GM21619 (cell line): ENCODE measurements at regions not wholly inside any gene's neighbourhood (a gene's known extent, or its start where the extent isn't known, plus 50 kb on each side); places are given as distances from the start of the nearest gene placed in this dataset.
"Not testable (repeated sequence)": the region's sequence is repeated elsewhere in the genome, so short reads cannot be mapped to it uniquely, and the experiment has no call there.

Source experiments
- ATAC-seq: cut with Tn5 transposase; IDR thresholded peaks from one replicate; pipeline ENCODE4 v1.9.1; 2021; ENCODE audit not compliant: unreplicated experiment

DNA sequence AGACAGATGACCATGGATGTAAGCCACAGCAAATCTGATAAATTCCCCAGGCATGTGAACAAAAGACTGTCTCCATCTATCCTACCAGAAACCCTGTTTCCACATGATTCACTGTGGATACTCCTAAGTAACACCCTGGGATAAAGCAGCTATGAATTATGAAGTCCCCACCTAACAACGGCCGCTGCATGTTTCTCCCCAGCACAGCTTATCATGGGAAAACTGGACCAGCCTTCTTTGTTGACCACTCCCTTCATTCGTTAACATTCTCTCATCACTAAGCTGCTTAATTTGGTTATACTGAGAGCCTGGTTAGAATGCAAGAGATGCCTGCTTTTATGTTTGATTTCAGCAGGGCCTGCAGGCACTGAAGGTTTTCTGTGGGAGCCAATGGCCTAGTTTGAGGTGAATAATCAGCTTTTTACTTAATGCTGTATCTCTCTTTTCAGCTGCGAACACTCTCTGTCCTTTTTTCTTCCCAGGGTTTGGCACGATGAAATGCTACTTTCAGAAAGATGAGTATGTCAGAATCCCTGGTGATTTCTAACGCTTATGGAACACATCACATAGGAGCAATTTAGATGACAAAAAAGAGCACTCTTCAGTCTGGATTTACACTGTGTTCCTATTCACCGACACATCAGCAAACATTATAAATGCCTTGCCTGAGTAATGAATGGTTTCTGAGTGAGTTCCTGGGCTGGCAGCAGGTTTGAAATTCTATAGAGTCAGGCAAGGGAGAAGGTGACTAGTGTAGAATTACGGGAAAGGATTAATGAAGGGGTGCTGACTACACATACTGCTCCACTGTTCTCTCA is 318.4 kb upstream of the ZNF608 start:
- no peak for ATAC-seq

DNA sequence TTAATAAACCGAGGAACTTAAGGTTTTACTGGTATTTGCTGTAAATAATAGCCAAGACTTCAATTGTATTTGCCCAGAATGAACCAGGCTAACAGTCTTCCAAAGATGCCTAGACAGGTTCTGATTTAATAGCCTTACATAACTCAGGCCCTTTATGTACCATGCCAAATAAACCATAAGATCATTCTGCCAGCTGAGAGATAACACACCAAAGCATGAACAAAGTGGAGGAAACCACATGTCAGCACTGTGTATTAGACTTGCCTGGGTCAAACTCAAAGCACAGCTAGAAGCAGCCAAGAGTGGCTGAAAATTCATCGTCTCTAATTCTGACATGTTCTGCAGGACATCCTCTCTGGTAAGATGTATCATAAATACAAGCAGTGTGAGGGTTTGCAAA is 319.3 kb upstream of the ZNF608 start:
- ATAC-seq = no peak

DNA sequence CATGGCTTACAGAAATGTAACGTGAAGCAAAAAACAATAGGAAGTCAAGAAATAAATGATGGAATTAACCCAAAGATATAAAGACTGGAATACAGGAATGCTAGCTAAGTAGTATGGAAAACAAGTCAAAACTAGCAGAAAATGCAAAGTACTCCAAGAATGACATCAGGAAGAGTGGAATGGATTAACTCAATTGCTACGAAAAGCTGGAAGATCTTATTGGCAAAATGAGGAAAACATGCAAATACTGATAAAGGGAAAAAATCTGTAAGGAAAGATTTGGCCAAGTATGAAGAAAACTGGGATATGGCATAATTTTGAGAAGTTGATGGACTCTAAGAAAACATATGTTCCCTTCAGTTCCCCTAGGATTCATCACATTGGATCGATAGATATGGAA is 324.5 kb upstream of the ZNF608 start:
- no peak for ATAC-seq

DNA sequence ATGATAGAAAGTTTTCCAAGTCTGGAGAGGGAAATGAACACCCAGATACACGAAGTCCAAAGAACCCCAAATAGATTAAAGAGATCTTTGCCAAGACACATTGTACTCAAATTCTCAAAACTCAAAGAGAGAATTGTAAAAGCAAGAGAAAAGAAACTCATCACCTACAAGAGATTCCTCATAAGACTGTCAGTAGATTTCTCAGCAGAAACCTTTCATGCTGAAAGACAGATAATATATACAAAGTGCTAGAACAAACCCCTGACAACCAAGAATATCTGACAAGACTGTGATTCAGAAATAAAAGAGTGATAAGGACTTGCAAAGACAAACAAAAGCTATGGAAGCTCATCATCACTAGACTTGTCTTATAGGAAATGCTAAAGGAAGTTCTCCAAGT is 326.7 kb upstream of the ZNF608 start:
- ATAC-seq = no peak

DNA sequence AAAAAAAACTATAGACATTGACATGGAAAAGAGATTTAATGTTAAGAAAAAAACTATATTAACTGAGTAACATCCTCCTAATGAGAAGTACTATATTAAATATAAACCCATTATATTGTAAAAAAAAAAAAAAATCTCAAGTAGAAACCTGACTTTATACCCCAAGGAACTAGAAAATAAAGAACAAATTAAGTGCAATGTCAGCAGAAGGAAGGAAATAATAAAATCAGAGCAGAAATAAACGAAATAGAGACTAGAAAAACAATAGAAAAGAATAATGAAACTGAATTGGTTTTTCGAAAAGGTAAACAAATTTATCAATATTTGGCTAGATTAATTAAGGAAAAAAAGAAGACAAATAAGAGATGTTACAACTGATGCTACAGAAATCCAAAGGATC is 329.1 kb upstream of the ZNF608 start:
- ATAC-seq = no peak

DNA sequence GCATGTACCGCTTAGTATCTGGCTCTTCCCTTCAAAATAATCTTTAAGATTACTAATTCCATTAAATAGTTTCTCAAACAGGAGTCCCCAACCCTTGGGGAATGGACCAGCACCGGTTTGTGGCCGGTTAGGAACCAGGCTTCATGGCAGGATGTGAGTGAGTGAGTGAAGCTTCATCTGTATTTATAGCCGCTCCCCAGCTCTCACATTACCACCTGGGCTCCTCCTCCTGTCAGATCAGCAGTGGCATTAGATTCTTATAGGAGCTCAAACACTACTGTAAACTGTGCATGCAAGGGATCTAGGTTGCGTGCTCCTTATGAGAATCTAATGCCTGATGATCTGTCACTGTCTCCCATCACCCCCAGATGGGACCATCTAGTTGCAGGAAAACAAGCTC is 332.6 kb upstream of the ZNF608 start:
- ATAC-seq = not testable (repeated sequence)

DNA sequence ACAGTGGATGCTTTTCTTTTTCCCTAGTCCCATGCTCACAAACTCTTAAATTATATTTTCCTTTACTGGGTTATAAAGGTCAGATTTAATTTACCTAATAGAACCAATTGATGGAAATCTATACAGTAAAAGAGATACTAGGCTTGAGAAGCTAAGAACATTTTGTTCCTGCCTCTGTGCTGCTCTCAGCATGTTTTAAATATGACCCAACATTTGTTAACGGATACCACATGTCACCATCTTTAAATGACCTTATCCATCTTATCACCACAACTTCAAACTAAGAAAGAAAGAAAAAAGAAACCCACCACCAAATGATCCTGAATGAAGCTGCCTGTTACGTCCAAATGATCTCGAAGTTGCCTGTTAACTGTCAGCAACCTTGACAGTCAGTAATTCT is 334.7 kb upstream of the ZNF608 start:
- ATAC-seq = no peak

DNA sequence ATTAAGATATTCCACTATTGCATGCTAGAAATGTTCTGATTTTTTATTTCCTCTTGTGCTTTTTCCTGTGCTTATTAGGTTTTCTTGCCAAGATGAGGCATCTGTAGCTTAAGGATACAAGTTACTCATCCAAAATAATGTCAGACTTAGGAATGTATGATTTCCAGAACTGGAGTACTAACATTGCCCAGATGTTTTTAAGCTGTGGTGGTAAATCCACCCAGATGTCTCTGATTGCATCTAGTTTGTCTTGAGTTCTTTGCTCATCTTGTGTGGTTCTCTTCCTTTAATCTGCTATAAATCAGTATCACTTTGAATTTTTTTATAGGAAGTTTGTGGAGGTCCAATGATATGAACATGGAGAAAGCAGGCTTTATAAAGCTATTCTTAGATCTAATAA is 337.5 kb upstream of the ZNF608 start:
- ATAC-seq = no peak

DNA sequence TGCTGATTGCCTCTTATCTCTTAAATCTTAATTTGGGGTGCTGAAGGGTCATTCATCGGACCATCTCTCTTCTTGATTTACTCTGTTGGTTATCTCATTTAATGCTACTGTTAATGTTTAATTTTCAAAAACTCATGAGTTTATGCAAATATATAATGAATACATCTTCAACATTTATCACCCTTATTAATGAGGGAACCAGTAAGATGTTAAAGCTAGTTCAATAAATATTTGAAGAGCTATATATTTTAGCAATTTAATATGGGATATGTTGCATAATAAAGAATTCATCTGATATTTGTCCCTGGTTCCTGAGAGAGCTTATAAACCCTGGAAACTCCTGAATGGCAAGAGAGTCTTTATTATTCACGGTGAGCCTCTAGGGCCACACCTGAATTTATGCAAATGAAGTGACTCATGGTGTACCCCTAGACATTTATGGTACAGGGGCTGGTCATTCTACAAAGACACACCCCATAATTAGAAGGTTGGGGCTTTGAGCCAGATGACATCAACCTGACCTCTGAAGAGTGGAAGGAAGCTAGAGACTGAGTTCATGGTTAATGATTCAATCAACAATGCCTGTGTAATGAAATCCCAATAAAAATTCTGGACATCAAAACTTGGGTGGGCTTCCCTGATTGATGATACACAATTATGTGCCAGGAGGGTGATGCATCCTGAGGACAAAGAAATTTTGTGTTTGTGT is 339.5 kb upstream of the ZNF608 start:
- no peak for ATAC-seq

DNA sequence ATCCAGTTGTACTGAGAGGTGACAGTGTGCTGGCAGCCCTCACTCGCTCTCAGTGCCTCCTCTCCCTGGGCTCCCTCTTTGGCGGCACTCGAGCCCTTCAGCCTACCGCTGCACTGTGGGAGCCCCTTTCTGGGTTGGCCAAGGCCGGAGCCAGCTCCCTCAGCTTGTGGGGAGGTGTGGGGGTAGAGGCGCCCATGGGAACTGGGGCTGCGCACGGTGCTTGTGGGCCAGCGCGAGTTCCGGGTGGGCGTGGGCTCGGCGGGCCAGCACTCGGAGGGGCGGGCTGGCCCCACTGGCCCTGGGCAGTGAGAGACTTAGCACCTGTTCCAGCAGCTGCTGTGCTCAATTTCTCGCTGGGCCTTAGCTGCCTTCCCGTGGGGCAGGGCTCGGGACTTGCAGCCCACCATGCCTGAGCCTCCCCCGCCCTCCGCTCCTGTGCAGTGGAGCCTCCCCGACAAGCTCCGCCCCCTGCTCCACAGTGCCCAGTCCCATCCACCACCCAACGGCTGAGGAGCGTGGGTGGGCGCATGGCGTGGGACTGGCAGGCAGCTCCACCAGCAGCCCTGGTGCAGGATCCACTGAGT is 342.2 kb upstream of the ZNF608 start:
- no peak for ATAC-seq

DNA sequence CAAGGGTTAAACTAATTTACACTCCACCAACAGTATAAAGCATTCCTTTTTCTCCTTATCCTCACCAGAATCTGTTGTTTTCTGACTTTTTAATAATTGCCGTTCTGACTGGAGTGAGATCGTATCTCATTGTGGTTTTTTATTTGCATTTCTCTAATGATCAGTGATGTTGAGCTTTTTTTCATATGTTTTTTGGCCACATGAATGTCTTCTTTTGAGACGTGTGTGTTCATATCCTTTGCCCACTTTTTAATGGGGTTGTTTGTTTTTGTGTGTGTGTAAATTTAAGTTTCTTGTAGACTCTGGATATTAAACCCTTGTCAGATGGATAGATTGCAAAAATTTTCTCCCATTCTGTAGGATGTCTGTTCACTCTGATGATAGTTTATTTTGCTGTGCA is 345.7 kb upstream of the ZNF608 start:
- not testable (repeated sequence) for ATAC-seq

DNA sequence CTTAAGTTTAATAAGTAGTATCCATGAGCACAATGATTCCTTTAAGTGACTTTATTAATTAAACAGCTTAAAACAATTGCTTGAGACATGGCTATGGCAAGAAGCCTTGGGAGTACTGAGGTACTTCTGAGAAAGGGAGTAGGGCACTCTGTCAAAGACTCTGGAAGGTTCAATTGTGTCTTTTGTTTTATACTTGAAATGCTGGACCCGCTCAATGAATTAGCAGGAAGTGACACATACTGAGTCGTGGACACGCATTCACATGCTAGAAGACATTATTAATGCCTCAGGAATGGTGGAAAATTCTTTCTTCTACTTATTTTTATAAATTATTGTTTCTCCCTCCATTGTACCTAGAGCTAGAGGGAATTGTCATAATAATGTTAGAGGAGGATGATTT is 347.3 kb upstream of the ZNF608 start:
- no peak for ATAC-seq

DNA sequence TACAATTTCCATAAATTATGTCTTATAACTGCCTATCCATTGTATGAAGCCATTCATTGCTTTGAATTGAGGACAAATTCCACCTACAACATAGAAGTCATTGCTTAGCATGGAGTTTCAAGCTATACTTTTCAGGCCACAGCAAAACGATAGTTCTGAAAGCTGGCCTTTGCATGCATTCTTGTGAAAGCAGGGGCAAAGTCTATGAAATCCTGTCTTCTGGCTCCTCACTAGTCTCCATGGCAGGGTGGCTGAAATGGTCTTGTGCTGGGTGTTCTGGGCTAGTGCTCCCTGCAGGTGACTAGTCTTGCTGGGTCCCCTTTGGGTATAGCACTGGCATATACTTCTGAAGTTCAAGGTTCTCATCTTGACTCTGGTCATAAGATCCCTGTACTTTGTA is 353.9 kb upstream of the ZNF608 start:
- no peak for ATAC-seq

DNA sequence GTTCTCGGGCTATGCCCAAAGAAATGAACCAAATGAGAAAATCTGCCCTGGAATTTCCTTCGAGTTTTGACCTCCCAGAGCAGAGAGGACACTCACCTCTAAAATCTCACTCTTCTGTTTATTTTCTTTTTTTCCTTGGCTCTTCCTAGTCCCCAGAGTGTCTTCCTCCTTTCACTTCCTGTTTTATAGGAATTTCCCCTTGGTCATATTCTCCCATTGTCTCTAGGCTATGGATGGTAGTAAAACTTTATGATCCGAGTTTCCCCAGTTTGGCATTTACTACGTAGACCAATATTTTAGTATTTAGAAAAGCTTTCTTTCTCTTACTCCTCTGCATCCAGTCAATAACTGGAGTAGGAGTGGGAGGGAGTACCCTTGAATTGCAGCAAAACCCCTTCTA is 354.5 kb upstream of the ZNF608 start:
- ATAC-seq = no peak

DNA sequence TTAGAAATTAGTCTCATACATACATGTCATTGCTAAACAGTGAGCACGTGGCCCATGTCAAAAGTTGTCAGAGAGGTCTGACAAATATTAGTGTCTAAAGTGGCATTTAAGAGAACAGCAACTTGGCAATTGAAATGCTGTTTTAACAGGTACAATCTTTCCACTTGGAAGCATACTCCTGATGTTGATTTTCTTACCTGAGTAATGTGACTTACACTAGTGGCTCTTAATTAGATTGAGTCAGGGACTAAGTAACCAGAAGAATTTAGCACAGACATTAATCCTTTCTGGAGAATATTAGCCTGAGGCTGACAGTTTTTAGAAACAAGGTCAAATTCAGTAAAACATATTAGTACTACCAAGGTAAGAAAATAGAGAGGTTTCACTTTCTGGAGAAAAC is 357.0 kb upstream of the ZNF608 start:
- no peak for ATAC-seq

DNA sequence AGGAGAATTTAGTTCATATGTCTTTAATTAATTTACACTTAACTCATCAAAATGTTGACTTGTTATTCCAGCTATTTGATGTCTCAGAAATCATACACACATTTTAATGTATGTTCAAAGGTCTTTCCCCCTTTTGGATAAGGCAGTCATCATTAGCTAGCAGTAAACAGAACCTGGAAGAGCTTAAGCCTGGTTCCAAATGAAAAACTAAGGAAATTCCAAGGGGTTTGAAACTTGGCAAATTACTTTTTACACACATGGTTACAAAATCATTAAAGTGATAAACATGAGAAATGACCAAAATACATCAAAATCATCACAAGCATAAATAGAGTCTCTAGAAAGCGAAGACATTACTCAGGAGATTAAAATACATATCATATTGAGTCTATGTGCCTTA is 359.8 kb upstream of the ZNF608 start:
- ATAC-seq = no peak

DNA sequence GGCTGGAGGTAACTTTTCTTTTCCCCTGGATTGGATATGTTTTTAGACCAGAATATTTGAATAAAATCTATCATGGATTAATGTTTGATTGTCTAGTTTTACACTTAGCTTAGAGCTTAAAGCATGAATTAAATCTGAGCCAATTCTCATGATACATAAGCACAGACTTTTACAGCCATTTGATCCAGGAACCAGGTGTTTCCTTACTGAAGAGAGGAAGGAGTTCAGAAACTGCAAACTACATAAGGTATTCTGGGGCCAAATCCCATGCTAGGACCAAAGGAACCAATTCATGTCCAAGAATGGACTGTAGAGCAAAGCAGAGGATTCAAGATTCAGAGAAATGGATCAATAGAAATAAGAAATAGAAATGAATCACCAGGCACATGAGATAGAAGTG is 360.4 kb upstream of the ZNF608 start:
- ATAC-seq = no peak

DNA sequence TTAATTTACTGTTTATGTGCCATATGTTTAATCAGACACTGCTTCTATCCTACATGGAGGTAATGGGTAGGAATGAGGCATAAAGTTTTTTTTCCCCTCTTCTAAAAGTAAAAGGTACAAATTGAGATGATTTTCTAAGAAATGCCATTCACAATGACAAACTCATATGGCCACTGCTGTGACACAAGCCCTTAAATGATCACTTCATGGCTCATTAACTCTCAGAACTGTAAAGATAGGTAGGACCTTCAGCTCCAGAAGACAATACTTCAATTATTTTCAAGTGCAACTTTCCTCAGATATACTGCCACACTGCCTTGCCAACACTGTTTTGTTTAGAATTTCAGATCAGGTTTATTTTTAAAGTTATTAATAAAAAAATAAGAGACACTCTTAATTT is 362.9 kb upstream of the ZNF608 start:
- ATAC-seq = no peak

DNA sequence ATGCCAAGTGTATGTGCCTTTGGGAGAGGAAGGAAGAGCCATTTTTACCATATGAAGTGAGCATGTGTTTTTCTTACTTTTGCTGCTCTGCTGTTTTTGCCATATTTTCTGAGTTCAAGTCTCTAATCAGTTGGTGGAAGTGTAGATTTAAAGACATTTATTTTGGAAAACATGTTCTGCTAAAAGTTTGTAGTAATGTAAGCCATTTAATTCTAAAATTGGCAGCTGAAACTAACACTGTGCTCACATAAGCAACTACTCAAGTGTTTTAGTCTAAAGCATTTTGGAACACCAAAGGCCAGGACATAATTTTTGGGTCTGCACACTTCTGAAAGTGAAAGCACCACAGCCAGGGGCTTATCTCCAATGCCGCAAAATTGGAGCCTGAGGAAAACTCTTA is 363.4 kb upstream of the ZNF608 start:
- no peak for ATAC-seq

DNA sequence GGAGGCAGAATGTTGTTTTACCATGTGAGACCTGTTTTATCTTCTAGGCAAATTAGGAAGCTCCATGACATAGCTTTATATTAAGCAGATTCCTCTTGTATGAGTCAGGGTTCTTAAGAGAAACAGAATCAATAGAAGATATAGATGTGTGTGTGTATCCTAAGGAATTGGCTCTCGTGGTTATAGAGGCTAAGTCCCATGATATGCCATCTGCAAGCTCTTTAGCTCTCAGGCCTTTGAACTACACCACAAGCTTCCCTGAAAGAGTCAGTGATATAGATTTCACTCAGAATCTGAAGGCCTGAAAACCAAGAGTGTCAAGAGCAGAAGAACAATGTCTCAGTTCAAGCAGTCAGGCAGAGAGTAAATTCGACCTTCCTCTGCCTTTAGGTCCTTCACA is 365.8 kb upstream of the ZNF608 start:
- ATAC-seq = no peak

DNA sequence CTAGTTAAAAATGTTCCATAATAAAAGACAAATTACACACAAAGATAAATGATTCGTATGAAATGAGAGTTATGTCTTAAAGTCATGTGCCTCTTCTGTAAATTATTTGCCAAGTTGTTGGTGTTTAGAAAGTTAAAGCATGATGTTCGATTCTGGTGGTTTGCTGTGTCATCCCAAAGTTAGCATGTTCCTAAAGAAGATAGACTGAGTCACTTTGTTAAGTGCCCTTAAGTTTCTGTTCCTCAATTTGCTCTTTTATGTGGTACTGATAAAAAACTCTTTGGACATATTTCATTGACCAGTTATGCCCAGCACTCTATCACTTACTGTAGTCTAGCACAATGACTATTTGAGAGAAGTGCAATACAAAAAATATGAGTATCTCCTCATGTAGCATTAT is 366.9 kb upstream of the ZNF608 start:
- peak; percentile 72 for ATAC-seq

DNA sequence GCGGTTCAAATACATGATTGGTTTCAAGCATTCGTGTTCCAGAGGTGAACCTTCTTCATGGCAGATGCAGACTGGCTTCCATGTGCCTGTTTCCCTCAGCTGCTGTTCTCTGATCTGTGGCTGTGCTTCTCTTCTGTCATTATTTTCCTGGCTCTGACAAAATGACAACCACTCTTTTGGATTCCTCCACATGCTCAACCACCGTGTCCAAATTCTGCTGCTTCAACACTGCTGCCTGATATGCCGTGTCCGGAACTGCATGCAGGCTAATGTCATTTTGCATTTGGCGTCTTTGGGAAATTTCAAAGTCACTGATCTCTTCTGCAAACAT is 368.7 kb upstream of the ZNF608 start:
- no peak for ATAC-seq

DNA sequence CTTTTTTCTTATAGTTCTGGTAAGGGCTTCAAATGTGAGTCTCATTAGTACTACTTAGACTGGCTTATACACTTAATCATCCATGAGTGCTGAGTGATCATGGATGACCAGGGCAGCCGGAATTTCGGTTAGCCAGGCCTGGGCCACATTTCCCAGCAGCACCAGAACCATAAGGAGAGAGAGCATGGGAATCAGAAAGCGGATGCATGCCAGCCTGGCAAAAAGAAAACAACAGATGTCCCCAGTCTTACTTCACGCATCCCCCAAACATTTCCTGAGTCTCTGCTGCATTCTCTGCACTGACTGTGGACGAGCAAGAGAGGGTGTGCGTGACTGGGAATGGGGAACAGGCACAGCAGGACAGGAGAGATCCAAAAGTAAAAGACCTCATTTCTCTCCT is 371.1 kb upstream of the ZNF608 start:
- no peak for ATAC-seq
